Fibroblast of mammary gland (primary cell): ENCODE measurements at regions not wholly inside any gene's neighbourhood (a gene's known extent, or its start where the extent isn't known, plus 50 kb on each side); places are given as distances from the start of the nearest gene placed in this dataset.

Experiments used
- DNase-seq: peaks from one replicate; pipeline ENCODE4 v3.0.0-alpha.2; 2010; ENCODE audit warnings: low read depth
- H3K4me3 ChIP-seq: 2 replicates; pipeline ENCODE4 v1.5.1; 2011; ENCODE audit warnings: low read depth, mild to moderate bottlenecking, low read length, moderate library complexity; ENCODE audit not compliant: control insufficient read depth
- TF ChIP-seq, protein P1 (sequence below): conservative IDR thresholded peaks from 2 replicates; pipeline ENCODE4 v1.5.1; 2011; ENCODE audit warnings: low read depth, low read length, inconsistent platforms; ENCODE audit not compliant: control insufficient read depth, insufficient read depth

DNA sequence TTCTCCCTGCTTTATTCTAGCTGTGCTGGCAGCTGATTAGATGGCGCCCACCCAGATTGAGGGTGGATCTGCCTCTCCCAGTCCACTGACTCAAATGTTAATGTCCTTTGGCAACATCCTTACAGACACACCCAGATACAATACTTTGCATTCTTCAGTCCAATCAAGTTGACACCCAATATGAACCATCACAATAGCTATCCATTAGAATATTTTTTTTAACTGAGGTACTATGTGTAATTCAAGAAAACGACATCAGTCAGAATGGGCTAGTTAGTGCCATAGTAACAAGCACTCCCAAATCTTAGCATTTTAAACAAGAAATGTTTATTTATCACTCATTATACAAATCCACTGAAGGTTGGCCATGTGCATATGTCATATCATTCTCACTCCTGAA, 723.1 kb downstream of the NR2F2 start:
- no peak for DNase-seq
- H3K4me3 ChIP-seq: no peak overlapping the region
- TF ChIP-seq, protein P1, sequence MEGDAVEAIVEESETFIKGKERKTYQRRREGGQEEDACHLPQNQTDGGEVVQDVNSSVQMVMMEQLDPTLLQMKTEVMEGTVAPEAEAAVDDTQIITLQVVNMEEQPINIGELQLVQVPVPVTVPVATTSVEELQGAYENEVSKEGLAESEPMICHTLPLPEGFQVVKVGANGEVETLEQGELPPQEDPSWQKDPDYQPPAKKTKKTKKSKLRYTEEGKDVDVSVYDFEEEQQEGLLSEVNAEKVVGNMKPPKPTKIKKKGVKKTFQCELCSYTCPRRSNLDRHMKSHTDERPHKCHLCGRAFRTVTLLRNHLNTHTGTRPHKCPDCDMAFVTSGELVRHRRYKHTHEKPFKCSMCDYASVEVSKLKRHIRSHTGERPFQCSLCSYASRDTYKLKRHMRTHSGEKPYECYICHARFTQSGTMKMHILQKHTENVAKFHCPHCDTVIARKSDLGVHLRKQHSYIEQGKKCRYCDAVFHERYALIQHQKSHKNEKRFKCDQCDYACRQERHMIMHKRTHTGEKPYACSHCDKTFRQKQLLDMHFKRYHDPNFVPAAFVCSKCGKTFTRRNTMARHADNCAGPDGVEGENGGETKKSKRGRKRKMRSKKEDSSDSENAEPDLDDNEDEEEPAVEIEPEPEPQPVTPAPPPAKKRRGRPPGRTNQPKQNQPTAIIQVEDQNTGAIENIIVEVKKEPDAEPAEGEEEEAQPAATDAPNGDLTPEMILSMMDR: no peak

- no peak overlapping the region for H3K4me3 ChIP-seq
- no peak for DNase-seq
- TF ChIP-seq, protein P1: no peak
These were observed 727.0 kb downstream of the NR2F2 start for GRCh38 chr15:97057503-97057902.

DNA sequence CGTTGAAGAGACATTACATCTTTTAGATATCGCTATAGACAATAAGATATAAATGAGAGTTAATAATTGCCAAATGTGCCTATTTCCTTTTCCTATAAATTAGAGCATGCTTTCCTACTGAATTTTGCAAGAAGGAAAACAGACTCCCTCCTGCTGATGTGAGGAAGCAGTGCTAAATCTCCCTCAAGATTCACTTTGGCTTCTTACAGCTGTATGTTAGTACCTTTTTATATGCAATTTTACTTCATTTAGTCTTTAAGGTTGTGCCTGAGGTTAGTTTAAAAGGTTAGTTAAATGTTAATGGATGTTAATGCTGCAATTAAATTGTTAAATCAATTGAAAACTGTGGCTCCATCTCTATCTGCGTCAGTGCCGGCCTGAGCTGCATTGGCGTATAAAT, 728.8 kb downstream of the NR2F2 start:
- no peak overlapping the region for H3K4me3 ChIP-seq
- TF ChIP-seq, protein P1: no peak
- DNase-seq: no peak

- no peak overlapping the region for H3K4me3 ChIP-seq
- TF ChIP-seq, protein P1: no peak
- DNase-seq: no peak
These were observed 730.9 kb downstream of the NR2F2 start for GRCh38 chr15:97061392-97061791.

DNA sequence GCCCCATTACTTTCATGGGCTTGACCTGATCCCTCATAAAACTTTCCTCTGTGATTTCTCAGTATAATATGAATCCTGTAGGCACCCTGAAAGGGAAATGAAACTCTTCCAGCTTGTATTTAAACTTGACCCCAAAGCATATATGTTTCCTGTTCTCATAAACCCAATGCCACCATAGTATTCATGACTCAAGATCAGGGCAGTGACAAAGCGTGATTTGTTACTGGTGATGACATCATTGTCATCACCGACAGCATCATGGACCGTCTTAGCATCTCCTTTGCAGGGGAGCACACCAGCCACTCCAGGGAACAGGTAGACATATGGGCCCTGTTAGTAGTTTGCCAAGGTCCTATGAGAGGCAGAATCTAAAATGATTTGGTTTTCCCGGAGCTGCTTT, 741.2 kb downstream of the NR2F2 start:
- DNase-seq: no peak
- H3K4me3 ChIP-seq: no peak overlapping the region
- TF ChIP-seq, protein P1: no peak

GRCh38 chr15:97072545-97072944, 742.0 kb downstream of the NR2F2 start:
- H3K4me3 ChIP-seq: no peak overlapping the region

More at GRCh38 chr15:97072545-97072944, 742.0 kb downstream of the NR2F2 start:
- DNase-seq: no peak
- TF ChIP-seq, protein P1: no peak
